GM18861 (cell line): ENCODE measurements at regions not wholly inside any gene's neighbourhood (a gene's known extent, or its start where the extent isn't known, plus 50 kb on each side); places are given as distances from the start of the nearest gene placed in this dataset.

Experiments
- ATAC-seq: cut with Tn5 transposase; IDR thresholded peaks from one replicate; pipeline ENCODE4 v1.9.1; 2021; ENCODE audit not compliant: unreplicated experiment

DNA sequence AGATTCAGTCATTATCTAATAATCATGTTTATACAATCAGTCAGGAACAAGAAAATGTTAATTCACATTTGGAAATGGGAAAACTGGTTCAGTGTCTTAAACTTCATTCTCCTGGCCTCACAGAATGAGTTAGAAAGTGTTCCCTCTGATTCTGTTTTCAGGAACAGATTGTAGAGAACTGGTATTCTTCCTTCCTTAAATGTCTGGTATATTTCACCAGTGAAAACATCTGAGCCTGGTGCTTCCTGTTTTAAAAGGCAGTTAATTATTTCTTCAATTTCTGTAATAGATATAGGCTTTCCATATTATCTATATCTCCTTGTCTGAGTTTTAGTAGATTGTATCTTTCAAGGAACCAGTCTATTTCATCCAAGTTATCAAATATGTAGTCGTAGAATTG is 97.1 kb upstream of the TMEM168 start:
- ATAC-seq = no peak

DNA sequence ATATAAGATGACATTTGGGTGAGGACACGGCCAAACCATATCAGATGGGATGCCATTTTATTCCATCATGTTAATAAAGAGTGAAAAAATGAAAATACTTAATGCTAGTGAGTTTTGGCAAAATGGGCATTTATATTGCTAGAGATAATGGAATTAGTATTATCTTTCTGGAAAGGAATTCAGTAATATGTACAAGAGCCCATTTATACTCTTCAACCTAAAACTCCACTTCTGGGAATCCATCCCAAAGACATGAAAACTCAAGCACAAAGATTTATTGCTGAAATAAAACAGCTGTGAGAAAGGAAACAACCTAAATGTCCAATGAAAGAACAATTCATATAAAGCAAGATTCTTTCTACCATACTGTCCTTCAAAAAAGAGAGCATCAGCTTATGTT is 96.0 kb upstream of the TMEM168 start:
- ATAC-seq = no peak

DNA sequence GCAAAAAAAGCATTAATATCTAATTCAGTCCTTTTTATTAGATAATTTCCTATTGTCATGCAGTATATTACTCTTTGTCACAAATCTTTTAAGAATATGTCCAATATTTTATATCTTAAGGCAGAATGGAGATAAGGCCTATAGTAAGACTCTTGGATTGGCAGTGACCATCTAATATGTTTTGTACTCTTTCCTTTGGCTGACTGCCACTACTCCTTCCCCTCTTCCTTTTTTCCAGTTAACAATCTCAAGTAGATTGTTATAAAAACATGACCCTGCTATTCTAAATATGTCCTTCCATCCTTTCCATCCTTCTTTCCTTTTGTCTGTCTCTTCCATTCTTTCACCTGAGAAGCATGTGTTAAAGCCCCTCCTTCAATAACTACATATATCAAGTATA is 92.8 kb upstream of the TMEM168 start:
- ATAC-seq = no peak

DNA sequence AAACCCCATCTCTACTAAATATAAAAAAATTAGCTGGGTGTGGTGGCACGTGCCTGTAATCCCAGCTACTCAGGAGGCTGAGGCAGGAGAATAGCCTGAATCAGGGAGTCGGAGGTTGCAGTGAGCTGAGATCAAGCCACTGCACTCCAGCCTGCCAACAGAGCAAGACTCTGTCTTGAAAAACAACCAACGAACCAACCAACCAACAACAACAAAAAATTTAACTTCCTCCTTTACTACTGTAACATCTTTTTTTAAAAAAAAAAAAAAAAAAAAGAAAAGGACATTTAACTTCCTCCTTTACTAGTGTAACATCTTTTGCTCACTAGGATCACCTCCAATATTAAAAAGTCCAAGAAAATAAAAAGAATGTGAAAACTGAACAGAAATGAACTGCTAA is 92.3 kb upstream of the TMEM168 start:
- ATAC-seq = no peak

DNA sequence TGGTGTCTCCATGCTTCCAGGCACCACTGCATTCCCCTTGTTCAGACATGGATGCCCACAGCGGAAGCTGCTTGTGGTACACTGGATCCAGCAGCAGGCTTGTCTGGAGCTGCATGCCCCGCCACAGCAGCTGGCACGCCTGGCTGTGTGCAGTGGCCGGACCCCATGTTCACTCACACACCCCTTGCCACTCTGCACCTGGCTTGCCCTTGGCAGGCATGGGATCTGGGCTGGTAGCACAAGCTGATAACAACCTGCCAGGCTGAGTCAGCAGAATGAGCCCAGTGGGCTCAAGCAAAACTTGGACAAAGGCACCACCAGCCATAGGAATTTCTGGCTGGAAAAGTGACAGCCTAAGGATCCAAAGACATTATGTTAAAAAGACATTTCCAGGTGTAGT is 91.8 kb upstream of the TMEM168 start:
- no peak for ATAC-seq

DNA sequence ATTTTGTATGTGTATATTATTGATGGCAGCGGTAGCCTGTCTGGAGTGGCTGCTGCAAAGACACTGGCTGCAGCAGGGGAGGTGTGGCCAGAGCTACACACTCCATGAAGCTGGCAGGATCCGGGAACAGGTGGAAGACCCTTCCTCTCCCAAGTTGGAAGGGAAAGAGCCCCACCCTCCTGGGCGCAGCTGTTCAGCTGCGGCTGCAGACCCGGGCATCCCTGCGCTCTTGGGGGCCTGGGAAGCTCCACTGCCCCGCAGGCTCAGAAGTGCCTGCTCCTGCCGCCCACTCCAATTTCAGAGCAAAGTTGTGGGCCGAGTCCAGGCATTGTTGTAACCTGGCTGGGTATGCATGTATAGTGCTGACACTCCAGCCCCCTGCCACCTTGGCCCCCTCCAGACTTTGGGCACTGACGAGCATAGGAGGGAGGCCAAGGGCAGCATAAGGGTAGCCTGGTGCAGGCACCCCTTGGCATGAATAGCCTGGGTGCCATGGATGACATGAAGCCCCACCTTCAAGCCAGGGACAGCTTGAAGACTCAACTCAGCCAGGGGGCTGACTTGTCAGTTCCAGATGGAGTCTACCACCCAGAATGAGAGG is 90.7 kb upstream of the TMEM168 start:
- no peak for ATAC-seq

DNA sequence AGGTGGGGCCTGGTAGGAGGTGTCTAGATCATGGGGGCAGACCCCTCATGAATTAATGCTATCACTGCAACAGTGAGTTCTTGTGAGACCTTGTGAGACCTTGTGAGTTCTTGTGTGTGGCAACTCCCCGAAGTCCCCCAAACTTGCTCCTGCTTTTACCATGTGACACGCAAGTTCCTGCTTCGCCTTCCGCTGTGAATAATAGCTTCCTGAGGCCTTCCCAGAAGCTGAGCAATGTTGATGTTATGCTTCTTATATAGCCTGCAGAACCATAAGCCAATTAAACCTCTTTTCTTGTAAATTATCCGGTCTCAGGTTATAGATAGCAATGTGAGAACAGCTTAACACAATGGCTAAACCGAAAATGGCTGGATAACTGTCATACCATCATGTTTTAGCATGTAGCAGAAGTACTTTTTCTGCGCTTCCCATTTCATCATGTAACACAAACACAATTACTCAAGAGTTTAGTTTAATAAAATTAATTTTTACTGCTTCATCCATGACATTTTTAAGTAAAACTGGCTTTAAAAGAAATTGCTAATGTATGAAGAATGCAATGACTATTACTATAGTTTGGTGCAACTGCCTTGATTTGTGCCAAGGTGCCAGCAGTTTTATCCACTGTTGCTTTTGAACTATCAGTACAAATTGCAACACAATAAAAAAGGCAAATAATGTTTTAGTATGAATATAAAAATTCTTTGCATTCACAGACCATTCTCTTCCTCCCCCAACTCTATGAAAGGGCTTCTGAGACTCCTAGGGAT is 87.7 kb upstream of the TMEM168 start:
- ATAC-seq = no peak

DNA sequence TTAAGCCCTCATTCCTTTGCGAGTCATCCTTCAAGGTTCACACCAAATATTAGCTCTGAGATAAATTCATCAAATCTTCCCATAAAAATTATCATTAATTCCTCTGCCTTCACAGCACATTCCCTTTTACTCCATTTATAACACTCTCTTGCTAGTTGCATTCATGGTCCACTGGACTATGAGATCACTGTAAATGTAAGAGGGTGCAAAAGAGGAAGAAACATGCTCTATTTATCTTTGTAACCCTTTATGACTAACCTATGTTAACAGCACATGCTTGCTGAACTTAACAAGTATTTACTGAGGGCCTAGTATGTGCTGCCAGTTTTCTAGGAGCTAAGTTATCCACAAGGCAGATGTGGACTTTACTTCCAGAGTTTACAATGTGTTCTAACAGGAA is 86.7 kb upstream of the TMEM168 start:
- no peak for ATAC-seq

DNA sequence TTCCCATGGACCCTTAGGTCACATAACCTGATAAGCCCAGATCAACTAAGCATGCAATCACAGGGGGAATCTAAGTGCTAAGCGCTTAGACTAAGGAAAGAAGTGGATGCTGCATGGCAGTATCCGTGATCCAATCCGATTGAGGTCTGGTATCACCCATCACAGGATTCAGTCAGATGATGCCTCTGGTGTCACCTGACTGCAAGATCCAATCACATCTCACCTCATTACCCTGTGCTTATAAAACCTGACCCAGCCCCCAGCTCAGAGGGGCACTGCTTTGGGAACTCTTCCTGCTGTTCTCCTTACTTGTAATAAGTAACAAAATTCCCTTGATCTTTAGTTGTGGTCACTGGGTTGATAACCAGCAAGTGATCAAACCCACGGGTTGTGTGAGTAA is 84.7 kb upstream of the TMEM168 start:
- no peak for ATAC-seq

DNA sequence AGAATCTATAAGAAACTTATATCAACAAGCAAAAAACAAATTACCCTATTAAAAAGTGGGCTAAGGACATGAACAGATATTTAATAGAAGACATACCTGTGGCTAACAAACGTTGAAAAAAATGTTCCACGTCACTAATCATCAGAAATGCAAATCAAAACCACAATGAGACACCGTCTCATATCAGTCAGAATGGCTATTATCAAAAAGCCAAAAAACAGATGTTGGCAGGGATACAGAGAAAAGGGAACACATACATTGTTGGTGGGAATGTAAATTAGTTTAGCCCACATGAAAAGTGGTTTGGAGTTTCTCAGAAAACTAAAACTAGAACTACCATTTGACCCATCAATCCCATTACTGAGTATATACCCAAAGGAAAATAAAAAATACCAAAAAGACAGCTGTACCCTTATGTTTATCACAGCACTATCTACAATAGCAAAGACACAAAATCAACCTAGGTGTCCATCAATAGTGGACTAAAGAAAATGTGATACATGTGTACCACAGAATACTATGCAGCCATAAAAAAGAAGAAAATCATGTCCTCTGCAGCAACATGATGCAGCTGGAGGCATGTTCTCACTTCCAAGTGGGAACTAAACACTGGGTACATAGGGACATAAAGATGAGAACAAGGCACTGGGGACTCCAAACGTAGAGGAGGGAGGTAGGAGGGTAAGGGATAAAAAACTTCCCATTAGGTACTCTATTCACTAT is 83.8 kb upstream of the TMEM168 start:
- ATAC-seq = no peak

DNA sequence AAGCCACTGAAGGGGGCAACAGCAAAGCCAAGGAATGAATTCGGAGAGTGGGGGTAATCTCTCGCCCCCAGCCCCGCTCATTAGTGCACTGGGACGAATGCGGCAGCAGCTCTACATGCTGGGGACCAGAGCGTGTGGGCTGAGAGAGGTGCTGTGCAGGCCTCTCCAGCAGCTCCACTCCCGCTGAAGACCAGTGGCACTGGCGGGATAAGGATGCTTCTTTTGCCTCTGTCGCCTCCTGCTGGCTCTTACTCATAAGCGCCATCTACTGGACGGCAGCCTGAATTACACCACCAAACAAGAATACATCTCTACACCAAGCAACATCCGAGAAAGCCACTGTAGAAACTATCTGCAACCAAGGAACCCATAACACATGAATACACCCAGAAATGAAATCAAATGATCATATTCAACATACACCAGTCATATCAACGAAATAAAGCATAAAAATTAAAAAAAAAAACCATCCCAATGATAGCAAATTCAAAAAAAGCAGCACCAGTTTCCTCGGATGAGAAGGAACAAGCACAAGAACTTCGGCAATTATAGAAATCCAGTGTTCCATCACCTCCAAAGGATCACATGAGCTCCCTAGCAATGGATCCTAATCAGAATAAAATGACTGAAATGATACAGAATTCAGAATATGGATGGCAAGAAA is 79.0 kb upstream of the TMEM168 start:
- peak; percentile 41 for ATAC-seq

DNA sequence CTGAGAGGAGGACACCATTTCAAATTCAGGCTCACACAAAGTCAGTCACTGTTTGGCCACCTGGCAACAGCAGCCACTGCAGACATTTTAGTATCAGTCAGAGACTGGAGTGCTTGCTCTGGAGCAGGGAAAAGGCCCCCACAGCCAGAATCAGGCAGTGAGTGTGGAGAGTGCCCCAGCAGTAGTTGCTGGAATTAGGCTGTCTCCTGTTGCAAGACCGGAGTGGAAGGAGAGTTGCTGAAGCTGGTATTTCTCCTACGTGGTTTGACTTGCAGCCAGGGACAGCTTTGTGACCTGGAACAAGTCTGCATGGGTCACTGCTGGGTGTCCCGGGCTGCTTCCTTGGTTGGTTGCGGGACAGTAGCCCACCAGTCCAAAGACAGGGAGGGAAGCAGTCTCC is 78.4 kb upstream of the TMEM168 start:
- ATAC-seq = no peak

DNA sequence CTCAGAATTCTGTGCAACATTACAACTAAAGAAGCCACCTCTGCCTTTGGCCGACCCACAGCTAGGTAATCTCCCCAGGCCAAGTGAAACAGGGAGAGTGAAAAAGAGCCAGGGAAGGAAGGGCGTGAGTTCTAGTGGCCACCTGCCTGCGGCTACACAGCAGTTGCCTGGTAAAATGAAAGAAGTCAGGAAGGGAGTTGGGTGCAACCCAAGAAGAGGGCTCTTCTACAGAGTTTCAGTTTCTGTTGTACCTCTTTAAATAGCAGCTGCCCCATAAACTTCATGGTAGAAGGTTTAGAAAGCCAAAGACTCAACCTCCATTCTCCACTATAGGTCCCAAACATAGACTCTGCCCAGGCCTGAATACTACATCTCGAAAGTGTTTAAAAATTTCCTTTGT is 76.2 kb upstream of the TMEM168 start:
- ATAC-seq = peak; percentile 99

DNA sequence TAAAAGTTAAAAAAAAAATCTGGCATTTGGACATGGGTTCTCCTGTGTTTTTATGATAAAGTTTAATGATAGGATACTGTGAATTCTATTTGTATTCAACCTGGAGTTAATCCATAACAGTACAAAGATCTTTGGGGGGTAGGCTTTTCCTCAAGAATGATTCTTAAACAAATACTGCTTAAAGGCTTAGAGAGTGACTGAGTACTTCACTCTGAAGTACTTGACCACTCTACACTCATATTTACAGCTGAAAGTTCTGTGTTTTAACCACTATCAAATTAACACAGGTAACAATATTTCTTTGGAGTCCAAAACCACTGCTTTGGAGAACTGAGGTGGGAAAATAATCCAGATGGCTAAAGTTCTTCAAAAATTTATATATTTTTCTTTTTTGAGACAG is 74.2 kb upstream of the TMEM168 start:
- no peak for ATAC-seq

DNA sequence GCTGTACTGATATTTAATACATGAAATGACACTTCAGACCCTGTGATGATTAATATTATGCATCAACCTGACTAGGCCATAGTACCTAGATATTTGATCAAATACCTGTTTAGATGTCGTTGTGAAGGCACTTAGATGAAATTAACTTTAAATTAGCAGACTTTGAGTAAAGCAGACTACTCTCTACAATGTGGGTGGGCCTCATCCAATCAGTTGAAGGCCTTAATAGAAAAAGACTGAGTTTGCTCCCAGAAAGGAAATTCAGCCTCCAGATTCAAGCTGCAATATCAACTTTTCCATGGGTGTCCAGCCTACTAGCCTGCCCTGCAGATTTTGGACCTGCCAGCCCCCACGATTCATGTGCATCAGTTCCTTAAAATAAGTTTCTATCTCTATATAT is 68.6 kb upstream of the TMEM168 start:
- no peak for ATAC-seq

DNA sequence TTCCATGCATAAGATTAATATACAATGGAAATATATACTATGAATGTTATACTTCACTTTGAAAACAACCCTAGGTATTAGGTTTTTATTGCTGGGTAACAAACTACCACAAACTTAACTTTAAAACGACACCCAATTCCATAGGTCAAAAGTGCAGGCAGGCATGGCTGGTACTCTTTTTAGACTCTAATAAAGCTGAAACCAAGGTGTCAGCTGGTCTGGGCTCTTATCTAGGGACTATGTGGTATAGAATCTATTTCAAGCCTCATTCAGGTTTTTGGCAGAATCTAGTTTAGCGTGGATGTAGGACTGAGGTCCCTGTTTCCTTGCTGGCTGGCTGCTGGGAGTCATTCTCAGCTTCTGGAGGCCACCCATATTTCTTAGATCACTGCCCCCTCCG is 65.0 kb upstream of the TMEM168 start:
- ATAC-seq = no peak

DNA sequence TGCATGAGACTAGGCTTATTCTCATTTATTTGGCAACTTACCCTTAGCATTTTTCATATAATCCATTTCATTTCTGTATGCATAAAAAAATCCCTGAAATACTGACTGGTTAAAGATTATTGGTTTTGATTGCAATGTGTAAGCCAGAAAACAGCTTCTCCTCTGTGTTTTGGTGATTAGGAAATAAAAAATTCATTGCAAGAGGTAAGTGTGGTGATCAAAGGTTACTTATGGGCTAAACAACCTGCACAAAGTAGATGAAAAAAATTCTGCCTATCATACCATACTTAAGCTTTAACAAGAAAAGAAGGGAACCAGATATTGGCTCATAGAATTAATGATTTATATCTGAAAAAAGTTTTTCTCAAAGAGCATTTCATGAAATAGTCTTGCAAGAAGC is 64.0 kb upstream of the TMEM168 start:
- no peak for ATAC-seq

DNA sequence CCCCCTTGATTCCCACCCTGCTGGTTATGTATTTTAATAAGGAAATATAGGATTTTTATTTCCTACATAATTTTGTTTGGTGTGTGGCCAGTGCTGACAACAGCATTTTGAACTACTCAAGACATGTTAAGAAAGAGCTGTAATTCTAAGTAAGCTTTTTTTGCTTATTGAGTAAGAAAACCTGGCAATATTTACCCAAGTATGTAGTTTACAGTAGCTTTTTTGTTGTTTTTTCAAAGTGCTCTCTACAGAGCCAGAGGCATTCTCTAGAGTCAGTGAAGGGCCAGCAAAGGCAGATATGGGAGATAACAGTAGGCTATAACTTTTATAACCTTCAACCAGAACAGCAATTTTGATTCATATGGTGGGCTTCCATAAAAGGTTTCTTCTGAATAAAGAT is 63.2 kb upstream of the TMEM168 start:
- no peak for ATAC-seq

DNA sequence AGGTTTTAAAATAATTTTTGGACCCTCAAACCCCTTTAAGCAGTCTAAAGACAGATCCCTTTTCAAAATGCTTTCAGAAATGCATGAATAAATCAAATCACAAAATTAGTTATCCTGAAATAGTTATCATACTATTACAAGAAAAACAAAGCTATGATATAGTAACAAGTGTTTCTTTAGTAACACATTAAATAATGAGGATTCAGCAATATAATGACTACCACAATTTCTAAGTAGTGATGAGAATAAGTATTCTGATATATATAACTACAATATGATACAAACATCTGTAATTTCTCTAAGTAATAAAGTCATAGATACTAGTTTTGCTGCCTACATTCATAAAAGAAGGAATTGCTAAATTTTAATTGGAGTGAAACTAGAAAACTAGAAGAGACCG is 53.0 kb upstream of the TMEM168 start:
- ATAC-seq = no peak
